GM19438 (cell line): ENCODE measurements at regions not wholly inside any gene's neighbourhood (a gene's known extent, or its start where the extent isn't known, plus 50 kb on each side); places are given as distances from the start of the nearest gene placed in this dataset.
"Not testable (repeated sequence)": the region's sequence is repeated elsewhere in the genome, so short reads cannot be mapped to it uniquely, and the experiment has no call there.

ENCODE experiments used
- ATAC-seq: cut with Tn5 transposase; IDR thresholded peaks from one replicate; pipeline ENCODE4 v1.9.1; 2021; ENCODE audit warnings: low read depth; ENCODE audit not compliant: unreplicated experiment

DNA sequence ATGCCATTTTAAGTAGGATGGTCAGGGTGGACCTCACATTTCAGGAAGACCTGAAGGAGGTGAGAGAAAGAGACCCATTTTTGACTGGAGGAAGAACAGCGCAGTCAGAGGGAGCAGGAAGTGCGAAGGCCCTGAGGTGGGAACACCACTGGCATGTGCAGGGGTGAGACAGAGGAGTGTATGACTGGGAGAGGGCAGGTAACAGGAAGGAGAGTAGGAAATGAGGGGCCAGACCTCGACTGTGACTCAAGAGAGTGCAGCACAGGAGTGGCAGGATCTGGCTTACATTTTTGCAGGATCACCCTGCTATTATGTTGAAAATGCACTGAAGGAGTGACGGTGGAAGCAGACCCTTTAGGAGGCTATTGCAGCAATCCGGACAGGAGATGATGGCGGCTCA is 117.7 kb upstream of the CDYL start:
- ATAC-seq, result no peak

DNA sequence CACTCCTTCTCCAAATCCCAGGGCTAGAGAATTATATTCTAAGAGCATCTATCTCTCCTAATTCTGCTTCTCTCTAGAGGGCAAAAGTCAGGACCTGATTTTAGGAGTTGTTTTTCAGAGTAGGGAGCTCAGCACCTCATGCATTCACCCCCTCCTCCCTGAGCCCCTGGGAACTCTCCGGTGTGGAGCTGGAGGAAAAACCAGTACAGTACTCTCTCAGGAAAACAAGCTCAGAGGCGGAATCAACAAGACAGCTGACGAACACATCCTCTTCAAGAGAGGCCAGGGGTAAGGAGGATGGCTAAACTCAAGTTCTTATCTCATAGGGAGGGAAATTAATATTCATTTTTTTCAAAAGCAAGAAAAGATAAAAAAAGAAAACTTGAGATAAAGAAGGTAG is 120.1 kb upstream of the CDYL start:
- ATAC-seq, result no peak

DNA sequence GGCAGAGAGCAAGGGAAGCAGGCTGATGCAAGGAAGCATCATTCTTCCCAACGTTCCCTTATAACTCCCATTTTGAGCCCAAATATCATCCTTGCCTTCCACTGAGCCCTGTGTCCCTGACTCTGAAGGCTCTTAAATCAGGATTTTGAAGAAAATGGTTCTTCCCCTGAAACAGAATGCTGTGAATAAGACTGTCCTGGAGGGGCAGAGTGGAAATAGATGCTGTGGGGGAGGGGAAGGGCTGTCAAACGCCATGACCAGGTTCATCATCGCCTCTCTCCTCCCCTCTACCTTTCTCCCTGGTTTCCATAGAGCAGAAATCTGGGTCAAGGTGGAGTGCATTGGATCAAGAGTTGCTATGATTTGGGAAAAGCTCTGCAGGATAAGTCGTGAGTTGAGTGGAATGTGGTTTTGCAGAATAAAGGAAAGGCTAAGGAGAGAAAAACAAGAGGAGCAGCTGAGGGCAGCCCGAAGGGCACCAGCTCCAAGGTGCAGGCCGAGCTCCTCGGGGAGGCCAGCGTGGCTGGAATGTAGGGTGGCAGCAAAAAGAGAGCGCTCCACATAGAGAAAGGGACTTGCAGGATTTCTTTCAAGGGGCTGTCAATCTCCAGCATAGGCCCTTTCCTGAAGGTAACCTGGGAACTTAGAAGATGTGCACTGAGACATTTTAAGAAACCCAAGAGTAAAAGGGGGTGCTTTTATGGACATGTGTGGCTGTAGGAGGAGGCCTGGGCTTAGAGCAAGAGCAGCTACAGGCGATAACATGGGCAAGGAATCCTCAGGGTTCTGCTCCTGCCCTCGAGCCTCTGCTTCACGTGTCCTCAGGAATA is 120.8 kb upstream of the CDYL start:
- no peak for ATAC-seq

DNA sequence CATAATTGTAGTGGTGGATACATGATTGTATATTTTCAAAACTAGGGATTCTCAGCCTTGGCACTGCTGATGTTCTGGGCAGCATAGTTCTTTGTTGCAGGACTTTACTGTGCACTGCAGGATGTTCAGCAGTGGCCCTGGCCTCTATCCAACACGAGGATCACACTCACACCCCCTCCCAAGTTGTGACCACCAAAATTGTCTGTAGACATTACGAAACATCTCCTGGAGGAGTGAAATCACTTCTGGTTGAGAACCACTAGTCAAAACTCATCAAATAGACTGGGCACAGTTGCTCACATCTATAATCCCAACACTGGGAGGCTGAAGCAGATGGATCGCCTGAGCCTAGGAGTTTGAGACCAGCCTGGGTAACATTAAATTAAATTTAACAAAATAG is 123.1 kb upstream of the CDYL start:
- no peak for ATAC-seq

DNA sequence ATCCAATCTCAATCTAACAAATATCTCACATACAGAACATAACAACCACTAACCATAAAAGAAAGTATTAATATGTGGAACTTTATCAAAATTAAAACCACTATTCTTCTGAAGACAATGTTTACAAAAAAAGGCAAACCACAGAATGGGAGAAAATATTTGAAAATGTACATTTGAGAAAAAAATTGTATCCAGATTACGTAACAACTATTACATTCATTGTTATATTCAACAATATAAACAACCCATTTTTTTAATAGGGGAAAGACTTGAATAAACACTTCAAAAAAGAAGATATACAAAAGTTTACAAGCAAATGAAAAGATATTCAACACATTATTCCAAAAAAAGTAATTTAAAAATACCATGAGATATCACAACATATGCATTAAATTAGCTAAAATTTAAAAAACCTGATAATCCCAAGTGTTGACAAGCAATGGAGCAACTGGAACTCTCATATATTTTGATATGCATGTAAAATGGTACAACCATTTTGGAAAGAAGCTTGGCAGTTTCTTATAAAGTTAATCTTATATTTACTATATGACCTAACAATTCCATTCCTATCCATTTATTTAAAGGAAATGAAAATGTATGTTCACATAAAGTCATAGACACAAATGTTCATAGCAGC is 124.3 kb upstream of the CDYL start:
- ATAC-seq, result no peak

DNA sequence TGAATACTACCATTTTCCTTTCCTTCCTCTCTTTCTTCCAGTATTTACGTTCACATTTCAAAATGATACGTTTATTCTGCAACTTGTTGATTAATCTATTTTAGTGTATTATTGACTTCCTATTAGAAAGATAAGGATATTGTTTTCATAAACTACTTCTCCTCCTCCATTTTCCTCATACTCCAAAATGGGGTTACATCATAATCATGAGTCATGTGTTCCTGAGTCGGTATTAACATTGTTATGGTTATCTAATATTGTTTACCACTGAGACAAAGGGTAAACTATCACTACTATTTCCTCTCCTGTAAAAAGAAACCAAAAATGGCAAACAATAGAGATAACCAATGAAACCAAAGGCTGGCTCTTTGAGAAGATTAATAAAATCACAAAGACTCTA is 126.5 kb upstream of the CDYL start:
- ATAC-seq, result no peak

DNA sequence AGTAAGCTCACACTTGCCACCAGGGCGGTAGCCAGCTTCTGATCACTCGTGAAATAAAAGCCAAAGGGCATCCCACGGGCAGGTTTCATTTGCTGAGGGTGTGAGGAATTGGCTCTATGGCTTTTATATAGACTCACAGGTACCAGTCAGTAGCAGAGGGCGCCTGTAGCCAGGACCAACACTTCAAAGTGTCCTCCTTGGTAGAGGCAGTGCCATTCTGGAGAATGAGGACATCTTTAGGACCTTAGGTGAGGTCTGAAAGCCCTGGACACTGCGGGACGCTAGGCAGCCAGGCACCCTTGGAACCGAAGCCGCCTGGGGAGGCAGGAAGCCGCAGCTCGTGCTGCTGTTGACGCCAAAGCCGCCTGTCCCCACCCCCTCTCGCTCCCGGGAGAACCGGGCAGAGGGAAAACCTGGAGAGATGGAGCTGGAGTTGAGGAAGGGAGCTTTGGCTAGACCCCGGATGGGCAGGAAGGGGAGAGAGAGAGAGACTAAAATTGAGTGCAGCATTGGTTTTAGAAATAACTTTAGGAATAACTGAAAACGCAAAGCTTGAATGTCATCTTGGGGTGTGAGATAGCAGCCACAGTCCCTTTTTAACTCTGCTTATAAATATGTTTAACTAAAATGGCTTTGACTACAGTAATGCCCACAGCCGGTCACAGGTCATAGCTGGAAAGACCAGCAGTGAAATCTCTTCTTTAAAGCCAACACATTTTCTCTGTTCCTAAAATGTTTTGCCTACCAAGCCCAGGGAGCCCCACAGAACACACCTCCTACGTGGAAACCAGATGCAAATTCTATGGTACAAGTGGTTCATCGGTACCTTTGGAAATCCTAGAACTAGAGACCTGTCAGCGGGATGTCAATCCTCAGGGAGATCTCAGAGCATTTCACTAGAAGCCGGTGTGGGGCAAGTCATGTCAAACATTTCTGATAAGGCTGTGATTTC is 128.5 kb upstream of the CDYL start:
- ATAC-seq, result no peak

DNA sequence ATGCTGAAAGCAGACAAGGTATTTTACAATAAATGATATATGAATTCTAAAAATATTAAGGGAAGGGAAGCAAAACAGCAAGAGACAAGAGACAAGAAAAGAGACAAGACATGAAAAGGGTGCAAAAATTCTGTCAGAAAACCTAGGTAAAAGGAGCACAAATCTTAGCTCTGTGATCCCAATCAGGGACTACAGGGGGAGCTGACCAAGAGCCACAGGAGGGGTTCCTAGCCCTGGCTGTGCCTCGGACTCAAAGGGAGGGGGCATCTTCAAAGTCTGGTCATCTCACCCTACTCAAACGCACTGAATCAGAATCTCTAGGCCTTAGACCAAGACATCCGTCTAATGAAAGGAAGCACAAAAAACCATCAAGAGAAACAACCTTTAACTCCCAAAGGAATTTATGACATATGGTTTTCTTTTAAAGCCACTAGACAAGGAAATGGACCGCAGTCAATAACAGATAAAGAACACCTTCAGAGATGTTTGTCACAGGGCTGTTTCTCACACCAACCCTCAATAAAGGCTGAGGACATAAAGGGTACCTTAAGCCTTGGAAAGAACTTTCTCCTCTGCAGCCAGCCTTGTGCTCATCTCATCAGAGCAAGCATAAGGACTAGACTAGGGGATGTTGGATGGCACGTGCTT is 130.4 kb upstream of the CDYL start:
- no peak for ATAC-seq

DNA sequence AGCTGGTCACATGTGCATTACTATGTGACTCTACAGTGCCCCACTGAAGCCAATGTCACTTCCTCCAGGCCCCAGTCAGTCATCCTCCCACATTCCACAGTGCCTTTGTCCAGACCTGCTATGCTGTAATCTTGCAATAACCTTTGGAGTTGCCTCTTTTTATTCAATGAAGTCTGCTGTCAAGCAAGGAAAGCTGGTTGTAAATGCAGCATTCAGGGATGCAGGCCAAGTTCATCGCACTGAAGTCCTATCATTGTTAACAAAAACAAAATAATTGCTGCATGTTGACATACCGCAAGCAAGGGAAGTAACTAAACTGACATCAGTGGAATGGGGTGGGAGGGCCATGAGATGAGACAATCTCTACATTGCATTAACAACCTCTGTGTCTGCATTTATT is 131.2 kb upstream of the CDYL start:
- no peak for ATAC-seq

DNA sequence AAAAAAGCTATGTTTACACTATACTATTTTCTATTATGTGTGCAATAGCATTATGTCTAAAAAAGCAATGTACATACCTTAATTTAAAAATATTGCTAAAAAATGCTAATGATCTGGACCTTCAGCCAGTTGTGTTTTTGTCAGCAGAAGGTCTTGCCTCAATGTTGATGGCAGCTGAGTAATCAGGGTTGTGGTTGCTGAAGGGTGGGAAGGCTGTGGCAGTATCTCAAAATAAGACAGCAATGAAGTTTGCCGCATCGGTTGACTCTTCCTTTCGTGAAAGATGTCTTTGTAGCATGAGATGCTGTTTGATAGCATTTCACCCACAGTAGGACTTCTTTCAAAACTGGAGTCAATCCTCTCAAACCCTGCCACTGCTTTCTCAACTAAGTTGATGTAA is 134.7 kb upstream of the CDYL start:
- no peak for ATAC-seq

DNA sequence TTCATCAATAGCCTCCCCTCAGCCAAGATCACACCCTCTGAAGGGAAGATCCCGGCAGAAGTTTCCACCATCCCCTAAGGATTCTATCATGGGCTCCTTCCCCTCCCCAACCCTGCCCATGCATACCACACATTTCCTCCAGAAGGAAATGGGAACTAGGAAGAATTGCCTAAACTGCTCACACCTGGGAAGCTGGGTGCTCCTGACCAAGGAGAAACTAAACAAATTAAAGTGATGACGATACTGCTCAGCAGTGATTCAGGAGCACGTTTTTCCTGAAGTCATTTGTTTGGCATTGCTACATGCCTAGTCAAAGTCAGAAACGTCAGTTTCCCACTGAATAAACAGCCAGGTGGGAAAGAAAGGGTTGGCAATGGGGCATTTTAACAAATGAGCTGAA is 136.1 kb upstream of the CDYL start:
- no peak for ATAC-seq

DNA sequence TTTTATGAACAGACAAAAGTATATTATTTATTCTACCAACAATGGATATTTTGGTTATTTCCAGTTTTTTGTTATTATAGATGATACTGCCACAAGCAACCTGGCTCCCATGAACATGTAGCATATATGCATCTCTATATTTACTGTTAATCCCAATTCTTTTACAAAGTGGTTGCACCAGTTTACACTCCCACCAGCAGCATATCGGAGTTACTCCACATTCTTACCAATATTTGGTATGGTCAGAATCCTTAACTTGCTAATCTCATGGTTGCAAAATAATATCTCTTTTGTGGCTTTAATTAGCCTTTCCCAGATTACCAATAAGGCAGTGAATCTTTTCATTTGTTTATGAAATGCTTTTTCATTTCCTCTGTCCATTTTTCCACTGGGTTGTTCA is 137.6 kb upstream of the CDYL start:
- no peak for ATAC-seq

DNA sequence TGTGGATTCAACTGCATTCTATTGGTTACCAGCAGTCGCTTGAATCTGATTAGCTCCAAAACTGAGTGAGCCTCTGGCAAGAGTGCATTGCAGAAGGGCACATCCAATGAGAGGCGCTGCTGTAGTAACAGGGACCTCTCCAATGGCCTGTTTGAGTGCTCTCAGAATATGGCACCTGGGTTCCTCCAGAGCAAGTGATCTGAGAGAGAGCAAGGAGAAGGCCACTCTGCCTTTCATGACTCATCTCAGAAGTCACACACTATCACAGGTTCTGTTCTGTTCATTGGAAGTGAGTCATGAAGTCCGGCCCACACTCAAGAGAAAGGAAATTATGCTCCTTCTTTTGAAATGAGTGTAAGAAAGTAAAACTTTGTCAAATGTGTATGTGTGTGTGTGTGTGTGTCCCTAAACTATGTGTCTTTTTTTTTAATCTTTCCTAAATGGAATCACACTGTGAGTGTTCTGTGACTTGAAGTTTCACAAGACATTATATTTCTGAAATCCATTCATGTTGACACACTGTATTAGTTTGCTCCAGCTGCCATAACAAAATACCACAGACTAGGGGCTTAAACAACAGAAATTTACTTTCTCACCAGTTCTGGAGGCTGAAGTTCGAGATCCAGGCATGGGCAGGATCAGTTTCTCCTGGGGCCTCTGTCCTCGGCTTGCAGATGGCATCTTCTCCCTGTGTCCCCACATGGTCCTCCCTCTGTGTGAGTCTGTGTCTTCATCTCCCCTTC is 138.3 kb upstream of the CDYL start:
- ATAC-seq, result no peak

DNA sequence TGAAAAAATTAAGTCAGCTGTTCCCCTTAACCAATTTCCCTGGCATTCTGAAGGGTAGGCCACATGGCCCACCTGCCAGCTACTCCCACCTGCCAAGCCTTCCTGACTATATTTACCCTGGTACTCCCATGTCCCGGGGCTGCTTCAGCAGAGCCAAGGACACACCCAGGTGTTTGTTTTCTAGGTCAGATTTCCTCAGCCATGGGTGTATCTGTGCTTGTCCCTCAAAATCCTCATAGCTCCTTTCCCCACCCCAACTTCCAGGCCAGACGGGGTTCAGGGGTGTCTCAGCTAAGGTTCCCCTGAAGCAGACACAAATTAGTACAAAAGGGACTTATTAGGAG is 139.4 kb upstream of the CDYL start:
- ATAC-seq, result no peak

DNA sequence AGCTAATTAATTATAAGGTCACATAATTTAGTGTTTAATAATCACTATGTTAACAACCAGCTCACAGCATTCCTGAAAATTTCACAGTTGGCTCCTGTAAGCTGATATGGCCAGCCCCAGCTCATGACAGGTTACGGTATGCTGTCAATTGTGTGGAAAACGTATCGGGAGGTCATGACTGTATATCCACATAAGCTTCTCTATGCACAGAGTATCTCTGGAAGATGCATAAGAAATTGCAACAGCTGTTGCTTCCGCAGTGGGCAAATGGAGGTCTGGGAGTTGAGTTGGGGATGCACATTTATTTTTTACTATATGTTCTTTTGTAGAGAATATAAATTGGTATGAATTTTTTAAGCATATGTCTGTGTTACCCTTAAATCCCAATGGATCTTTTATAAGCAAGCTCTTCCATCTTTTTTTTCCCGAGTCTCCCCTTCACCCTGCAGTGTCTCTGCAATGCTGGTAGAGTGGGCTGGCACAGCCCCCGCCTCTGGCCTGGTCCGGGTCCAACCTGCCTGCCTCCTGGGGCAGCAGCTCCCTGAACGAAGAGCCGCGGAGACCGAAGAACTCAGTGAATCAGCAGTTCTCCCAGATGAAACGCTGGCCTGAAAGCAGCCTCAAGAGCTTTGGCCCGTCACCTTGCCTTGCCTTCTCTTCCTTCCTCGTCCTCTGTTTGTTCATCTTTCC is 139.9 kb upstream of the CDYL start:
- ATAC-seq, result no peak

DNA sequence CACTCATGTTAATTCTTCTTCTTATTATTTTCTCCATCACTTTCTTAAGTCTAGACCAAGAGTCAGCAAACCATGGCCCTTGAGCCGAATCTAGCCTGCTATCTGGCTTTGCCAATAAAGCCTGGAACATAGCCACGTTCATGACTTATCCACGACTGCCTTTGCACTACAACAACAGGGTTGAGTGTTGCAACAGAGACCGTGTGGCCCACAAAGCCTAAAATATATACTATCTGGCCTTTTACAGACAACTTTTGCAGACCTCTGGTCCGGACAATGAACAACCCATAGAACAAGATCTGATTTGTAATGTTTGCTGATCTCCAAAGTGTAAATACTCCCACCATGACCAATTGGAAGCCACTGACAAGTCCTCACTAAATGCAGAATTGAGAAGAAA is 140.5 kb upstream of the CDYL start:
- no peak for ATAC-seq

DNA sequence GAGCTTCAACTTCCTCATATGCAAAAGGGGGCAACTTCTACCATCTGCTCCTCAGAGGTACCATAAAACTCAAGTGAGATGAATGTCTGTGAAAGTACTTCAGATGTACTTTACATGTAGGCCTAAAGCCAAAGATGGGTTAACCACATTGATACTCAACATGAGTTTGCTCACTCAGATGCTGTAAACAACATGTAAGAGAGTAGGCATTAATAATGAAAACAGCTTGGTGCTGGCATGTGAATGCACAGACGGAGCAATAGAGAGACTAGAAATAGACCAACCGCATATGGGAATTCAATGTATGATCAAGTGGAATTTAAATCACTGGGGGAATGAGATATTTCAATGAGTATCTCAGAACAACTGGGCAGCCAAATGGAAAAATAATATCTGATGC is 143.8 kb upstream of the CDYL start:
- no peak for ATAC-seq

DNA sequence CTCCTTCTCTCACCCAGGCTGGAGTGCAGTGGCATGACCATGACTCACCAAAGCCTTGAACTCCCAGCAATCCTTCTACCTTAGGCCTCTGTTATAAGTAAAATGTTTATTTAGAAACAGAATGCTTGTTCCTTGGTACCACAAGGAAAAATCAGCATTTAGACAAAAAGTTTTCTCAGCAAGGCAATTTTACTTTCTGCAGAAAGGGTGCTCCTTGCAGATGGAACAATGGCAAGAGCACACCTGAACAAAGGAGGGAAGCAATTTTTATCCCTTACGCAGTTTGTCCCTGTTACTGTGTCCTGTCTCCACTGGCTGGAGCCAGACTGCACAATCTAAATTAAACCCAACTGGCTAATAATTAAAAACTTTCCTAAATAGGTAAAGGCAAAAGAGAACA is 146.4 kb upstream of the CDYL start:
- ATAC-seq, result not testable (repeated sequence)

DNA sequence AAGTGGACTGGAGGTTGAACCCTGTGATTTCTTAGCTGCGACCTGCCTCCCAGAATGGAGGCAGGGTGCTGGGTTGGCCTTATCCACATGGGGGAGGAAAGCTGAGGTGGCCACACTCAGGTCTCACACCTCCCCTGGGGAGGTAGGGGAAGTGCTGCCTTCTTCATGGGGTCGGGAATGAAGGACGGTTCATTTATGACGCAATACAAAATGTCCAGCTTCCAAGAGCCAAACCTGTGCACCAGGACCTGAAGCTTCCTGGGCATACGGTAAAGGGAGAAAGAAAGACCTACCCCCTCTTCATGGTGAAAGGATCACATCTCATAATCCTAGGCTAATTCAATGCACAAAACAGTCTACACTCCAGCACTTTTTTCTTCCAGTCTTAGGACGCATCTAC is 150.6 kb upstream of the CDYL start:
- no peak for ATAC-seq

DNA sequence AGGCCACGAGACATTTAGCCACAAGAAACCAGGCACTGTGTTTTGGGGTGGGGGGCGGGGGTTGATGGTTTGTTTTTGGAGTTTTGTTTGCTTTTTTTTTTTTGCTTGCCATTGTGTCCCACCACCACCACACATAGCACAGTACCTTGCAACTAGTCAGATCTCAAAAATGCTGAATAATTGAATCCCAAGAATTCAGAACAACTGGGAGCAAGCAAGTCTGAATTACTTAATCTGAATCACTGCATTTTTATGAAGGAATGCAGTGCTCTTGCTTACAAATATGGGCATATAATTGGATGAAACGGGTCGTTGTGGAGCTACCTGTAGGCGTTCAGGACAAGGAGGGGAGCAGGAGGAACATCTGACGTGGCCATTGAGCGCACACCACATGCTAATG is 151.5 kb upstream of the CDYL start:
- no peak for ATAC-seq
